ENCODE measurements at regions not wholly inside any gene's neighbourhood (a gene's known extent, or its start where the extent isn't known, plus 50 kb on each side); places are given as distances from the start of the nearest gene placed in this dataset.

GRCh38 chr9:87357600-87357999 is 140.1 kb upstream of the DAPK1 start:
- WGBS, 5 donors = 90 to 100% (median 97%) methylated on average over 1 of the region's 1 CpG
- Histone ChIP-seq H3K27me3 (replicated peaks in 1 of 7) (peaks cover 0 to 9% (median 0%) of the 10 kb centered on the region in 7 donors), H3K36me3 (no peaks in the 10 kb centered on the region), H3K27ac (no peak overlapping the region), H3K9me3 (peaks cover 0 to 10% (median 2%) of the 10 kb centered on the region in 8 donors), H3K4me3 (no peak overlapping the region), H3K4me1 (no peaks in the 10 kb centered on the region)
- intact Hi-C loops (cut with DNase I; ENCODE audit: low total_unique reads) = no loop called here
- no peak for DNase-seq
- TF ChIP-seq CTCF (IDR thresholded peaks at IDR 0.05 in 8 of 11, conservative IDR thresholded peaks at IDR 0.05 in 3 of 11) = no peak
- no peak for TF ChIP-seq POLR2A (IDR thresholded peaks at IDR 0.05)
- TF ChIP-seq POLR2AphosphoS5 (IDR thresholded peaks at IDR 0.05) = no peak

GRCh38 chr9:87359264-87359663 is 138.4 kb upstream of the DAPK1 start:
- Histone ChIP-seq H3K4me3 (no peak overlapping the region), H3K27me3 (replicated peaks in 1 of 7) (peaks cover 0 to 9% (median 0%) of the 10 kb centered on the region in 7 donors), H3K27ac (no peak overlapping the region), H3K9me3 (peaks cover 0 to 10% (median 3%) of the 10 kb centered on the region in 8 donors), H3K4me1 (no peaks in the 10 kb centered on the region), H3K36me3 (no peaks in the 10 kb centered on the region)
- no peak for DNase-seq
- TF ChIP-seq POLR2AphosphoS5 (IDR thresholded peaks at IDR 0.05) (no peak), CTCF (IDR thresholded peaks at IDR 0.05 in 8 of 11, conservative IDR thresholded peaks at IDR 0.05 in 3 of 11) (no peak), POLR2A (IDR thresholded peaks at IDR 0.05) (no peak)
- intact Hi-C loops (cut with DNase I; ENCODE audit: low total_unique reads) = no loop called here

GRCh38 chr9:87359958-87360601 is 137.6 kb upstream of the DAPK1 start:
- WGBS, 5 donors = 39 to 85% (median 50%) methylated on average over 3 of the region's 3 CpGs
- intact Hi-C loops (cut with DNase I; ENCODE audit: low total_unique reads) = no loop called here

More at GRCh38 chr9:87359958-87360601, 137.6 kb upstream of the DAPK1 start:
- Histone ChIP-seq H3K9me3 (peaks cover 0 to 15% (median 4%) of the 10 kb centered on the region in 8 donors), H3K4me3 (no peak overlapping the region), H3K36me3 (no peaks in the 10 kb centered on the region), H3K27me3 (replicated peaks in 1 of 7) (peaks cover 0 to 9% (median 0%) of the 10 kb centered on the region in 7 donors), H3K4me1 (no peaks in the 10 kb centered on the region), H3K27ac (no peak overlapping the region)
- no peak for DNase-seq
- TF ChIP-seq POLR2AphosphoS5 (IDR thresholded peaks at IDR 0.05) (no peak), POLR2A (IDR thresholded peaks at IDR 0.05) (no peak), CTCF (IDR thresholded peaks at IDR 0.05 in 8 of 11, conservative IDR thresholded peaks at IDR 0.05 in 3 of 11) (no peak)
